NCI-H1105 (cell line): ENCODE measurements at regions not wholly inside any gene's neighbourhood (a gene's known extent, or its start where the extent isn't known, plus 50 kb on each side); places are given as distances from the start of the nearest gene placed in this dataset.

ENCODE experiments used
- DNase-seq: peaks from one replicate; lab custom pipeline; 2025; lab: John Stamatoyannopoulos, UW

DNA sequence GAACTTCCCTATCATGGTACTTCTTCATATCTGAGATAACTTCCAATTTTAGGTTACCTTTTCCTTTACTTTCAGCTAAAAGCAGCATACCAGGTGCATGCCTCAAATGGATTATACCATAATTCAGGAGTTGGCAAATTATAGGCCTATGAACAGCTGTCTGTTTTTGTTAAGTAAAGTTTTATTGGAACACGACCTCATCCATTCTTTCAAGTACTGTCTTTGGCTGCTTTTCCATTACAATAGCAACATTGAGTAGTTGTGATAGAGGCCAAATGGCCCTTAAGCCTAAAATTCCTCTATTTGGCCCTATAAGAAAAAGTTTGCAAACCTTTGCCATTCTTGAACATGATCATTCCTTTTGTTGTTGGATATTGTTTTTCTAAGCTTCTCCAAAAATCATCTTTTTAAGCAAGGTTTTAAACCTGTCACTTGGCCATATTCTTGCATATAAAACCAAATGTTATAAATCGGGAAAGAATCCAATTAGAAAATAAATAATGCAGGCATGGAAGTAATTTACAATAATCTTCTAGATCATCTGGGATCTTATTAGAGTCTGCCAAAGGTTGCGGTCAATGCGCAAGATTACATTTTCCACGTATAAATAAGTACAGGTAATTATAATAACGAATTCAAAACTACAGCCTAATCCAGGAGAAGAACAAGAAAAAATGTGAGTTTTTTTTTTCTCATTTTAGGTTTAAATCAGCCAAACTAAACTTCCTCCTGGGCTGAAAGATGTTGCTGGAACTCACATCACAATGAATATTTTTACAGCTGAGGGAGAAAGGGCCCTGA lies 226.5 kb upstream of the ANKRD55 start:
- DNase-seq: no peak

DNA sequence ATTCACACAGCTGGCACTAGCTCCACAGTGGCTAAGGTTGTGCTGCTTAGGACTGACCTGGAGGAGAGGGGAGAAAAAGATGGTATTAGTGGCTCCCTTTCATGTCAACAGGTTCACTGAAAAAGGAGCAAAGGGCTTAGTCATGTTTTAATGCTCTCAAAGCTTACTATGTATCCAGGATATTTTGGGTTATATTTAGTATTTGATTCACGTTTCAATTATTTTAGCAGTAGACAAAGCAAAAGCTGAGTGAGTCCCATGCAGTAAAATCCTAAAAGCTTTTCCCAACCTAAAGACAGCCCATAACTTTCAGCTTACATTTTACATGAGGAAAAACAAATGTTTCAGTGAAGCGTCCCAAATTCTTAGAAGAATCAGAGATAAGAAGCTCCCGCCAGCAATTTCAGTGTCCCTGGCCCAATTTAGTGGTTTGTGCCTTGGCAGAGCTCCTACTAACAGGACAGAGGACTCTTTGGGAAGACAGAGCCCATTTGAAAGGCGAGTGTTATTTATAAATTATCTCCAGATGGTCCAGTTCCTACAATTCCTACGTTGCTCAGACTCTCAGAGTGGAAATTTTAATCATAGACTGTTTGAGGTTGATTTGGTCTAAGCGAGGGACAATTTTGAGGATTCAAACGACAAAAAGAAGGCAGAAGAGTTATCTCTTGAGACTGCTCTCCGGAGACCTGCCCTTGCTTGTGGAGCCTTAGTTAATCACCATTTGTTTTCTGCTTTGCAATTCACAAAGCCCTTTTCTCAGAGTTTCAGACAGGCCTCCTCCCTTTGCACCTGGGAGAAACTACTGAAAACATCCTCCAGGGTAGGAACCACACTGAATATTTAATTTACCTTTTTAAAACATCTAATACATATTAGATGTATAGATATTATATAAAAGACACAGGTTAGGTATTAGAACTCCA lies 225.0 kb upstream of the ANKRD55 start:
- DNase-seq: no peak

DNA sequence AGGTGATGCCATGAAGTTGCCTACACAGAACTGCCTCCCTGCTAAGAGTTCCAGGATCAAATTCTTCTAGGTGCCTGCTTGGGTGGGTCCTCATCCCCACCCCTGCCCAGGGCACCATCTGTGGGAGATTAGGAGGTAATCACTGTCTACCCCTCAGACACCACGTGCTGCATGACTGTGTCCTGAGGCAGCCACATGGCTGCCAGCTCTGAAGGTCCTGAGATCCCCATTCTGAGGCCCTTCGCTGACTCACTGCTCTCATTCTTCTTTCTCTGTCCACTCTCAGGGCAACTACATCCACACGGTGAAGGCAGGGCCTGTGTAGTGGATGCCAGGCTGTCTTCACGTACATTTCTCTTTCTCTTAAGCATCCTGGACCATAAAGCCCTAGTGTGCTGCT lies 222.9 kb upstream of the ANKRD55 start:
- no peak for DNase-seq

GRCh38 chr5:56455417-56455816 lies 222.3 kb upstream of the ANKRD55 start:
- no peak for DNase-seq

GRCh38 chr5:56454219-56454862 lies 221.2 kb upstream of the ANKRD55 start:
- DNase-seq: no peak

DNA sequence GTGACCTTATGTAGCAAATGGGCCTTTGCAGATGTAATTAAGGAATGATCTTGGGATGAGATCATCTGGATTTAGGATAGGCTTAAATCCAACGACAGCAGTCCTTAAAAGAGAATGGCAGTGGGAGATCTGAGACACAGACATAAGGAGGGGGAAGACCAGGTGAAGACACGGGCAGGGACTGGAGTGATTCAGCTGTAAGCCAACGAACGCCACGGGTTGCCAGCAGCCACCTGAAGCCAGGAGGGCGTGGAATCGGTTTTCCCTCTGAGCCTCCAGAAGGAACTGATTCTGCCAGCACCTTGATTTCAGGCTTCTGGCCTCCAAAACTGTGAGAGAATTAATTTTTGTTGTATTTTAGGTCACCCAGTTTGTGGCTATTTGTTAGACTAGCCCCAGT lies 218.6 kb upstream of the ANKRD55 start:
- DNase-seq: no peak

GRCh38 chr5:56450766-56451165 lies 217.6 kb upstream of the ANKRD55 start:
- no peak for DNase-seq

DNA sequence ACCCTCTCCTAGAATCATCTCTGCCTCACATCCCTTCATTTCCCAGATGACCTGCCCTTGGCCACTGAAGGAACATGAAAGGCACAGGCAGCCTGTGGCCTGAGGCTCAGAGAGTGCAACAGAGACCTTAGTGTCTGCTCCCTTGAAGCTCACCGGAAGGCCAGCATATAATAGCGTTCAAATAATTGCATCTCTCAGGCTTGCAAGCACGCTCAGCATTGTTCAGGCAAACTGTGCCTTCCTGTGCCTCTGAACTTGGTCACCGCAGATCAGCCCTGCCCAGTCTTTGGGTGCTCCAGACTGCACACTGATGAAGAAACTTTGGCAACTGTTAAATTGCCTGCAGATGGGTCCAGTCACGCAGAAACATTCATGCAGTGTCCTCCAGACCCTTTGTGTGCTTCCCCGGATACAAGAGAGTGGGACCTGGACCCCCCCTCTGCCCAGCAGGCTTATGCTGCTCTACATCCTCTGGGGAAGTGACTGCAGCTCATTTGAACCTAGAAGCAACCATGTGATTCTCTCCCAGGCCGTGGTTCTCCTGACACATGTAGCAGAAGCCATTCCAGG lies 216.0 kb upstream of the ANKRD55 start:
- no peak for DNase-seq

- DNase-seq: no peak
Measured at GRCh38 chr5:56447656-56448055, 214.5 kb upstream of the ANKRD55 start.

DNA sequence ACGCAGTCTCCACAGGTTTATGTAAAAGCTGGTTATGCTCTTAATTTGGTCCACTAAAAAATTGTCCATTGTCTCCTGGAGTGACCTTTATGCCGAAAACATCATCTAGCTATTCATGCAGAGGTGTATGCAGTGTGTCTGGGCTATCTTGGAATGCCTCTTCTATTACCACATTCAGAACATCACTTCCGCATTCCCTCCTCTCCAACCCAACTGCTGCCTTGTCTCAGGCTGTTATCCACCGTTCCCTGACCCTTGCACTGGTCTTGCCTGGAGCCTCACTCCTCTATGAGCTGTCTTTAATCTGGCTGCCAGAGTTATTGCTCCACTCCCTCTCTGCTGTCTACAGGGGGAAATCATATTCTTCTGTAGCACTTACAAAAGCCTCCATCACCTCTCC lies 214.1 kb upstream of the ANKRD55 start:
- no peak for DNase-seq

DNA sequence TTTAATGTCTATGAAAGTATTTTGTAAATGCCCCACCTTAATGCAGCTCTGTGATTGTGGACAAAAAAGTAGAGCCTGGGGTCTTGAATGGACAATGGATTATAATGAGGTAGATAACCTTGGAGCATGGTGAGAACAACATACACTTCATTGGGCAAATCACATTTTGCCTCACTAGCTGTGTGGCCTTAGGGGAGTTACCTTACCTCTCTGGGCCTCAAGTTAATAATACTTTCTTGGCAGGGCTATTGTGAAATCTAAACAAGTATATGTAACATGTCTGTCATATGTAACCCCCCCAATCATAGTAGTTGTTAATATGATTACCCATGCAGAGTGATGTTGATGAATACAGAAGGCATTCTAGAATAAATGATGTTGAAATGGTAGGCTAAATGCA lies 213.6 kb upstream of the ANKRD55 start:
- DNase-seq: no peak

- DNase-seq: no peak
Measured at GRCh38 chr5:56443826-56444225, 210.7 kb upstream of the ANKRD55 start.

DNA sequence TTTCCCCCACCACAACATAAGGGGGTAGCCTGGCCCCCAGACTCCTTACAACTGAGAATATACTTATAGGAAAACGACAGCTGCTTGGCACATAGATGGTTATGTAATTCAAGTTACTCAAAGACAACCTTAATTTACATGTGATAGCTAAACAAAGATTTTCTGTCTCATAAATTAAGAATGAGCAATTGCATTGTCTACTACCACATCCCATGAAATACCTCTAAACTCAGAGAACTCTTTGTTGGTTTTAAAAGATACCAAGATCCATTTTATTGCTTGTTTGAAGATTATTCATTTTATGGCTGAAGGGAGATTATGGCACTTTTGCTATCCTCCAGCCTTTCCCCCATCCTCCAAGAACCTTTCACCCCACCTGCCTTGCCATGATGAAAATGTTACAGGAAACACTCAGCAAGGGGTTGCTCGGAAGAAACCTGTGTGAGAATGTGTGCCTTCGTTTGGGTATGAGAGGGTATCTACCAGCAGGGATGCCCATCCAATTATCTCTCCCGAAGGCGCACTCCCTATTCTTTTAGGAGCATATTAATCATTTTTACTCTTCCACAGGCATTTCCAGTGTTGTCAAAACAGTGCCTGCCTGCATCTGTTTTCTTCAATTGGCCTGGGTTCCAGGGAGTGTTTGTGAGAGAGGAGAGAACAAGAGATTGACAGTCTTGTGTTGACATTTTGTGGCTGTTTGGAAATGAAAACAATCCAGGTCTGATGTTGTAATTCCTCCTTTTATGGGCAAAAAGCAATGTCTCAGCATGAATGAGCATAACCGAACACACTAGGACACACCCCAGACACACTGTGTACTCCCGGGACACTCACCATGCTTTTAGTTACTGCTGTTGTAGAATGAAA lies 208.0 kb upstream of the ANKRD55 start:
- no peak for DNase-seq

DNA sequence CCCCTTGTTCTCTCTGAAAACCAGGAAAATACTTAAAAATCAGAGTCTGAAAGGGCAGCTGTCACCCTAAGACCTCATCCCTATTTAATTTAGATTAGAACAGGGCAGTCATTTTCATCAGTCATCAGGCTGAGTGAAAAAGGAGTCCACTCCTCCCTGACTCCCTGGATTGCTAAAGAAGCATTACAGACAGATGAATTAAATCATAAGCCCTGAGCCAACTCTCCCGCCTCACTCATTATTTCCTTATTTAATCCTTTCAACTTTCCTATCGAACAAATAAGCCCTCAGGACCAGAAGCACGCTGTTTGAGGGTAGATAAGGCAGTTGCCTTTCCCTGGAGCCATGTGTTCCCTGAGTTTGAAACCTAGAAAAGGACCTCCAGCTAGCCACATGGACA lies 201.9 kb upstream of the ANKRD55 start:
- DNase-seq: no peak

DNA sequence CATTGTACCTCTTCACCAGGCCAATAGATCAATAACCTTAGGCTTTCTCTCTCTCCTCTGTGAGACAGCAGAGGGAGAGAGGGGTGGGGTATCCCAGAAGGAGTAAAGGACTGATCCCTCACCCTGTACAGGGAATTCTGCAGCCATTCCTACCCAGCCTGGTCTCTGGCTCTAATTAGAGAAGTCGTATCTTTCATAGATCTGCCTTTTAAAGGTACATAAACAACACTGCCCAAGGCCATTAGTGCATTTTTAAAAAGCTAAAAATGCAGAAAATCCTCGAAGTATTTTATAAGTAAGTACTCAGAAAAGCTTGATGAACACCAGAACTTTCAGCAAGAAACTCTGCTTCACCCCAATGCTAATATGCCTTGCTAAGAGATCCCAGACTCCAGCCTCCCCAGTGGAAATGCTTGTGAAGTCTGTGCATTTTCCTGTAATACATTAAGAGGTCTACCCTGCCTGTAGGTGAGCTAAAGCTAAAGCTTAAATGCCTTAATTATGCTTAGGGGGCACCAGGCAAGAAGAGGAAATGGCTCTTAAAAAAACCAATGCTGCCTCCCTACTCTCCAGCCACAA lies 200.0 kb upstream of the ANKRD55 start:
- no peak for DNase-seq

- no peak for DNase-seq
Measured at GRCh38 chr5:56432321-56432720, 199.2 kb upstream of the ANKRD55 start.

GRCh38 chr5:56430422-56430821 lies 197.3 kb upstream of the ANKRD55 start:
- DNase-seq: no peak

GRCh38 chr5:56429110-56429561 lies 196.0 kb upstream of the ANKRD55 start:
- DNase-seq: no peak

- no peak for DNase-seq
Measured at GRCh38 chr5:56426693-56427092, 193.6 kb upstream of the ANKRD55 start.

DNA sequence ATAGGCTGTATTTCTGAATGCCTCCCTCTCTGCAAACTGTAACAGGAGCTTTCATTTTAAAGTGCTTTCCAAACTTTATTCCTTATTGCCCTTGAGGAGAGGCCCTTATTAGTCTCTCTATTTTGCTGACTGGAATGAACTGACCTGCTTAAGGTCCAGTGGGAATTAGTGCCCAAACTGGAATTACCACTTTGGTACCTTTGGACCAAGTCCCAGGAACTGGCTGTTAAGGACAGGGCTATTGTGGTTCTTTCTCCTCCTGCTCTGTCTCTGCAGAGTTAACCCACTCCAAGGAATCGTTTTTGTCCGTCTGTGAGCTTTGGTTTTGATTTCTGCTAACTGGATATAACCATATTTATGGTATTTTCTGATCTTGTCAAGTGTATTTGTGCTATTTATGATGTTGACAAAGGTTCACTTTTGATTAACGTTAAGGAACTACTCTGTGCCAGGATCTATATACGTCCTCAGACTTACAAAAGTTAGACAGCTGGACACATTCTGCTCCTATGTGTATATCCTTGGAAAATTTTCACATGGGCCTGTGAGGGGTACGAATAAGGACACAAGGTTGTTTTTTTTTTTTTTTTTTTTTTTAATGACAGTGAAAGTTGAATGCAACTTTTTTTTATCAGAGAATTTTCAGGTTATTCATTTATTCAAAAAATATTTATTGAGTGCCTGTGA lies 189.1 kb upstream of the ANKRD55 start:
- no peak for DNase-seq
